ENCODE measurements at regions not wholly inside any gene's neighbourhood (a gene's known extent, or its start where the extent isn't known, plus 50 kb on each side); places are given as distances from the start of the nearest gene placed in this dataset.

DNA sequence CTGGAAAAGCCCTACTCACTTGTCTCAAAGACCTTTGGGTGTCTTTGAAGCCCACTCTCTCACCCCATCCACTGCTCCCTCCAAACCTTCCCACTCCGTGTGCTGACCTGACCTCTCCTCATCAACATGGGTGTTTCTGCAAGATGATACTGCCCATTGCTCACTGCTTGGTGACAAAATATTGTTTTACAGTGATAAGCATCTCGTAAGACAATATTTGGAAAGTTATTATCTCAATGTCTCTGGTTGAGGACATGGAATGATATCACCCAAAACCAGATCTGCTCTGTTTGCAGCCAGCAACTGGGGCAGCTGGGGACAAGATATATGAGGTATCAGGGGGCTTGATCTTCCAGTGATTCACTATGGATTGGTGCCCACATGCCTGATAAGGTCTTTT is 195.8 kb downstream of the SALL1 start:
- H3K9me3 Mint-ChIP-seq, result no peaks in the 10 kb centered on the region
- no peaks in the 10 kb centered on the region for H3K27me3 Mint-ChIP-seq (ENCODE audit: low read depth)
- H3K36me3 Mint-ChIP-seq (ENCODE audit: low read depth), result no peaks in the 10 kb centered on the region
- no peaks in the 10 kb centered on the region for H3K4me1 Mint-ChIP-seq
- H3K27ac Mint-ChIP-seq (ENCODE audit: unreplicated experiment), result peak overlapping the region; percentile 45
- no peak for DNase-seq (ENCODE audit: low read depth, low spot score)
- TF ChIP-seq, protein P1, sequence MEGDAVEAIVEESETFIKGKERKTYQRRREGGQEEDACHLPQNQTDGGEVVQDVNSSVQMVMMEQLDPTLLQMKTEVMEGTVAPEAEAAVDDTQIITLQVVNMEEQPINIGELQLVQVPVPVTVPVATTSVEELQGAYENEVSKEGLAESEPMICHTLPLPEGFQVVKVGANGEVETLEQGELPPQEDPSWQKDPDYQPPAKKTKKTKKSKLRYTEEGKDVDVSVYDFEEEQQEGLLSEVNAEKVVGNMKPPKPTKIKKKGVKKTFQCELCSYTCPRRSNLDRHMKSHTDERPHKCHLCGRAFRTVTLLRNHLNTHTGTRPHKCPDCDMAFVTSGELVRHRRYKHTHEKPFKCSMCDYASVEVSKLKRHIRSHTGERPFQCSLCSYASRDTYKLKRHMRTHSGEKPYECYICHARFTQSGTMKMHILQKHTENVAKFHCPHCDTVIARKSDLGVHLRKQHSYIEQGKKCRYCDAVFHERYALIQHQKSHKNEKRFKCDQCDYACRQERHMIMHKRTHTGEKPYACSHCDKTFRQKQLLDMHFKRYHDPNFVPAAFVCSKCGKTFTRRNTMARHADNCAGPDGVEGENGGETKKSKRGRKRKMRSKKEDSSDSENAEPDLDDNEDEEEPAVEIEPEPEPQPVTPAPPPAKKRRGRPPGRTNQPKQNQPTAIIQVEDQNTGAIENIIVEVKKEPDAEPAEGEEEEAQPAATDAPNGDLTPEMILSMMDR (conservative IDR thresholded peaks at IDR 0.05), result no peak
- no peak overlapping the region for H3K4me3 Mint-ChIP-seq

DNA sequence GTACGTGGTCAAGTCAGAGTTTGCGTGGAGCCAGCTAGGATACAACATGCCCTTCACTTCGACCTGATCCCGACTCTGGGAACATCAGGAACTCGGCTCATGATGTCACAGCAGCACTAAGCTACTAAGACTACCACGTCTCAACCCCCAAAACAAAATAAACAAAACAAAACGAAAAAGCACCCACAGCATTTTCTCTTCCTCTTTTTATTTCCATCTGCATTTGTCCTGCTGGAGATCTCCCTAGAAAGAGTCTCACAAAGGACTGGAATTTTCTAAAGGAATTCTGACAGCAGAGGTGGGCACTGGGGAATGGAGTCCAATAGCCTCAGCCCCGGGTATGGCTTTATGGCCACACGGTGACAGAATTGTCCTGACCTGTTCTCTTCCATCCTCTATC is 196.6 kb downstream of the SALL1 start:
- TF ChIP-seq, protein P1 (conservative IDR thresholded peaks at IDR 0.05), result no peak
- no peak for DNase-seq (ENCODE audit: low read depth, low spot score)
- Mint-ChIP-seq H3K9me3 (no peaks in the 10 kb centered on the region), H3K27me3 (ENCODE audit: low read depth) (no peaks in the 10 kb centered on the region), H3K4me1 (no peaks in the 10 kb centered on the region), H3K4me3 (no peak overlapping the region), H3K36me3 (ENCODE audit: low read depth) (no peaks in the 10 kb centered on the region), H3K27ac (ENCODE audit: unreplicated experiment) (no peak overlapping the region)

DNA sequence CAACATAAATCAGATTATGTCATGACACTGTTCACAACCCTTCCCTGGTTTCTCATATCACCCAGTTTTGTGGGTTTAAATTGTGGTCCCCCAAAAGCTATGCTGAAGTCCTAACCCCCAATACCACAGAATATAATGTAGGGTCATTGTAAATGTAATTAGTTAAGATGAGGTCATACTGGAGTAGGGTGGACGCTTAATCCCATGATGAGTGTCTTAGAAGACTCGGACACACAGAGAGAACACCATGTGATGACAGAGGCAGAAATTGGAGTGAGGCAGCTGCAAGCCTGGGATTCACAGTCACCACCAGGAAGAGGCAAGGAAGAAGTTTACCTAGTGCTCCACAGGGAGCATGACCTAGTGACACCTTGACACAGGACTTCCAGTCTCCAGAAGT is 197.8 kb downstream of the SALL1 start:
- H3K4me3 Mint-ChIP-seq, result no peak overlapping the region
- DNase-seq (ENCODE audit: low read depth, low spot score), result no peak
- H3K27me3 Mint-ChIP-seq (ENCODE audit: low read depth), result no peaks in the 10 kb centered on the region
- TF ChIP-seq, protein P1 (conservative IDR thresholded peaks at IDR 0.05), result no peak
- no peak overlapping the region for H3K27ac Mint-ChIP-seq (ENCODE audit: unreplicated experiment)
- H3K36me3 Mint-ChIP-seq (ENCODE audit: low read depth), result no peaks in the 10 kb centered on the region
- H3K4me1 Mint-ChIP-seq, result no peaks in the 10 kb centered on the region
- H3K9me3 Mint-ChIP-seq, result no peaks in the 10 kb centered on the region

DNA sequence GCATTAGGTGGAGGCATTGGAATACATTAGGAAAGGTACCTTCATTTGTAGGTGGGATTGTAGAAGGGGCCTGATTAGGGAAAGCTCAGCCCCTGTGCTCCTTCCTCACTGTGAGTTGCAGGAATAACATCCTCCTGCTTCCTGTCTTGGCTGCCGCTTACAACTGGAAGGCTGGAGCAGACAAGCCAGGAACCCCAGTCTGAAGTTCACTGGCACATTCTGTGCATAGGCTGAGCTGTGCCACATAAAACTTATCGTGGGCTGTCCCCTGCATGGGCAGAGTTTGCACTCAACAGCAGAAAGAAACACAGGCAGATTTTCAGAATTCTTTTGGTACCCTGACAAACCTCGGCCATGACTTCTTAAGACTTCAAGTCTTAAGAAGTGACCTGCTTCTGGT is 200.1 kb downstream of the SALL1 start:
- no peak overlapping the region for H3K27ac Mint-ChIP-seq (ENCODE audit: unreplicated experiment)
- H3K4me3 Mint-ChIP-seq, result no peak overlapping the region

DNA sequence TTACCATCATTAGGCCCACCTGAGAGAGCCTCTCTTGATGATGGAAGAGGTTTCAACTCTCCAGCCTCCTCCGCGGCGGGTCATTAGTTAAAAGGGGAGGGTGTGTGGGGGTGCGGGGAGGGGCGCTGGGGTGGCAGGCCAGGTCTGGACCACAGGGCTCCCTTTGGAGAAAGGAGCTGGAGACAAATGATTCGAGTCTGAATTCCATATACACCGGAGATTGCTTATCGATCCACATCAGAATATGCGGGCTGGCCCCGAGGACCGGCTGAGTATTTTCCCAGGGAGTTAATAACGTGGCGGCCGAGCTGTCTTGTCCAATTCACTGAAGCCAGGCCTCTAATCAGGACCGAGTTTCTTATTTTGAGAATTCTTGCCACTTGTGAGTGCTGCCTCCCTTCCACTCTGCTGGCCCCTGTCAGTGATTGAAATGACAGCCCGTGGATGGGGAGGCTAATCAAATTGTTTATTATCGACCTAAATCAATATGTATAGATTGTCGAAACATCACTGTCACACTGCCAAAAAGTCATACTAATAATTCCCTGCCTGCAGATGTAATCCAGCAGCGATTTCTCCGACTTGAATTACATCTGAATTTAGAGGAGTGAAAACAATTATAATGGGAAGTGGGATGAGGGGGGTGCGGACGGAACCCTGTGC is 202.7 kb downstream of the SALL1 start:
- H3K27ac Mint-ChIP-seq (ENCODE audit: unreplicated experiment), result no peak overlapping the region
- no peak for DNase-seq (ENCODE audit: low read depth, low spot score)
- H3K36me3 Mint-ChIP-seq (ENCODE audit: low read depth), result no peaks in the 10 kb centered on the region
- H3K27me3 Mint-ChIP-seq (ENCODE audit: low read depth), result no peaks in the 10 kb centered on the region
- no peaks in the 10 kb centered on the region for H3K9me3 Mint-ChIP-seq
- no peak overlapping the region for H3K4me3 Mint-ChIP-seq
- TF ChIP-seq, protein P1 (conservative IDR thresholded peaks at IDR 0.05), result no peak
- no peaks in the 10 kb centered on the region for H3K4me1 Mint-ChIP-seq

More for the DNA sequence above, 200.1 kb downstream of the SALL1 start:
- no peaks in the 10 kb centered on the region for H3K27me3 Mint-ChIP-seq (ENCODE audit: low read depth)
- no peaks in the 10 kb centered on the region for H3K9me3 Mint-ChIP-seq
- DNase-seq (ENCODE audit: low read depth, low spot score), result no peak
- no peaks in the 10 kb centered on the region for H3K36me3 Mint-ChIP-seq (ENCODE audit: low read depth)
- H3K4me1 Mint-ChIP-seq, result no peaks in the 10 kb centered on the region
- TF ChIP-seq, protein P1 (conservative IDR thresholded peaks at IDR 0.05), result no peak

Measured in neural crest cell (in vitro differentiated cells).